ENCODE measurements at regions not wholly inside any gene's neighbourhood (a gene's known extent, or its start where the extent isn't known, plus 50 kb on each side); places are given as distances from the start of the nearest gene placed in this dataset.
"Not testable (repeated sequence)": the region's sequence is repeated elsewhere in the genome, so short reads cannot be mapped to it uniquely, and the experiment has no call there.

DNA sequence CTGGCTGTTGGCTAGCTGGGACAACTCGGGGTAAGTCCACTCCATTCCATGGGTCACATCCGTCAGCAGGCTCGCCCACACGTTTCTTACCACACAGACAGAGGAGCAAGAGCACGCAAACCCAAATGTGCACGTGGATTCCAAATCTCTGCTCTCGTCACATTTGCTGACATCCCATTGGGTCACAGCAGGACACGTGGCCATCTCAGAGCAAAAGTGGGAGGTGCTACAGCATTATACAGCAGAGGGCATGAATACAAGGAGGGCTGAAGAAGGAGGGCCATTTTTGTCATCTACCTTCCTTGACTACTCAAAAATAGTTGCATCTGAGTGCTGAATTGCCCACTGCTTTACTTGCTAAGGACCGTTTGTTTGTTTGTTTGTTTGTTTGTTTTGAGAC is 84.7 kb downstream of the RBBP6 start:
- no peak for DNase-seq (ENCODE audit: low spot score)
- in situ Hi-C loops (cut with HindIII; ENCODE audit: low sequenced_read_pairs) = no loop called here

DNA sequence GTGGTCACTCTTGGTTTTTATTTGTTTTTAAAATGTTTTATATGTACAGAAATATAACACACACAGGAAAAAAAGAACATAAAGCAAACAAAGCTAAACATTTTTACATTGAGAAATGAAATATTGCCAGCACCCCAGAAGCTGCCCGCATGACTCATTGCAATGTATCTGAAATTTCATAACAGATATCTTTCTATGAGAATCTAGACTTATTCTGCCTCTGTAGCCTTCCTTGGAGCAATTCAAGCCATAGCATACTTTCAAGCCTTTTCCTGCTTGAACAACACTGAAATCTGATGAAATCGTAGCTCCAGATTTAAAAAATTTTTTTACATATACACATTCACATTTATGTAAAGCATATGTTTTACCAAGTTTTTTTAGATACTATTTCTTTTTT is 86.9 kb downstream of the RBBP6 start:
- DNase-seq (ENCODE audit: low spot score) = no peak
- in situ Hi-C loops (cut with HindIII; ENCODE audit: low sequenced_read_pairs) = no loop called here

DNA sequence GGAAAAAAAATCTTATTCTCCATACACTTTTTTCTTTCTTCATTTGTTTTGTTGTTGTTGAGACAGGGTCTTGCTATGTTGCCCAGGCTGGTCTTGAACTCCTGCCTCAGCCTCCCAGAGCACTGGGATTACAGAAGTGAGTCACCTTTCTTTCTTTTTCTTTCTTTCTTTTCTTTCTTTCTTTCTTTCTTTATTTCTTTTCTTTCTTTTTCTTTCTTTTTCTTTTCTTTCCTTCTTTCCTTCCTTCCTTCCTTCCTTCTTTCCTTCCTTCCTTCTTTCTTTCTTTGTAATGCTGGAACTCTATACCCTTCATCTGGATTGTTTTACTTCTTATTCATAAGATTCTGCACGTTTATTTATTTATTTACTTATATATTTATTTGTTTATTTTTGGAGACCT is 94.5 kb upstream of the TNRC6A start:
- no peak for DNase-seq (ENCODE audit: low spot score)
- in situ Hi-C loops (cut with HindIII; ENCODE audit: low sequenced_read_pairs) = no loop called here

DNA sequence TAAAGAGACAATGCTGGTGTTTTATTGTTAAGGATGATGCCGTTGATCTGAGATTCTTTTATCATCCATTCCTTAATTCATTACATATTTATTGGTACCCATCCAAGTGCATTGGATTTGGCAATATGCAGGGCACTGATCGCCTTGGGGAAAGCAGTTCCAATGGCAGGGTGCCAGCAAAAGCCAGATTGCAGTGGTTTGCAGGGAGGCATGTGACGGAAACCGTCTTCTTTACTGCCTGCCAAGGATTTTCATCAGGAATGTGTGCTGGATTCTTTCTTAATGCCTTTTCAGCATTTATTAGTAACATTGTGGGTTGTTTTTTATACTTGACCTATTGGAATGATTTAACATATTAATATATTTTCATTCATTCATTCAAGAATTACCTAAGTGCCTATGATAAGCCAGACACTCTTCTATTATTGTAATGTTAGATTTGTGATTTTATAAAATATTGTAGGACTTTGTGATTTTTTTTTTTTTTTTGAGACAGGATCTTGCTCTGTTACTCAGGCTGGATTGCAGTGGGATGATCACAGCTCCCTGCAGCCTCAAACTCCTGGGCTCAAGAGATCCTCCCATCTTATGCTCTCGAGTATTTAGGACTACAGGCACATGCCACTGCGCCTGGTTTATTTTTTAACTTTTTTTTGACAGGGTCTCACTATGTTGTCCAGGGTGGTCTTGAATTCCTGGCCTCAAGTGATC is 93.4 kb upstream of the TNRC6A start:
- in situ Hi-C loops (cut with HindIII; ENCODE audit: low sequenced_read_pairs) = no loop called here
- peak; percentile 88 for DNase-seq (ENCODE audit: low spot score)

DNA sequence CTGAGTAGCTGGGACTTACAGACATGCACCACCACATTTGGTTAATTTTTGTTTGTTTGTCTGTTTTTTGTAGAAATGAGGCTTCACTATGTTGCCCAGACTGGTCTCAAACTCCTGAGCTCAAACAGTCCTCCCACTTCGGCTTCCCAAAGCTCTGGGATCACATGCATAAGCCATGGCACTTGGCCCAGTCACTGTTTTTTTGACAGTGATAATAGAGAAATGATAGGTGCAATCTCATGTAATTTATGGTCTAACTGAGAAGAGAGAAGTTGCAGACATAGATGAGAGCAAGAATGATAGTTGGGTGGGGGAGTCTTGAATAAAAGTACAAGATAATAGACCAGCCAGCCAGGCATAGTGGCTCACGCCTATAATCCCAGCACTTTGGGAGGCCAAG is 89.7 kb upstream of the TNRC6A start:
- in situ Hi-C loops (cut with HindIII; ENCODE audit: low sequenced_read_pairs) = no loop called here
- DNase-seq (ENCODE audit: low spot score) = no peak

DNA sequence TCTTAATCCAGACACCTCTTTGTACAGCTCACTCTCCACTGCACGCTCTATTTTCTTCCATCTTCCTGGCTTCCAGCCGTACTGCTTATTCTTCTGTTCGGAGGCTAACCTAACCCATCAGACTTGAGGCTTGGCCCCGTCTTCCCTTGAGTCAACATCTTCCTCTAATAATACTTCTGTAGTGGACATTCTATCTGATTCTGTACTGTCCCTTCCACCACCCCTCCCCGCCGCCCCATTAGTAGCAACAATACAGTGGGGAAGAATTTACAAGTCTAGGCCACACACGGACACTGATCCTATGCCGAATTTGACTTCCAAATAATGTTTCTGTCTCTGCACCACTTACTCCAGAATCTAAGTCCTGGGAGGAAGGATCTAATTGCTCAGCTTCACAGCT is 86.0 kb upstream of the TNRC6A start:
- in situ Hi-C loops (cut with HindIII; ENCODE audit: low sequenced_read_pairs) = no loop called here
- DNase-seq (ENCODE audit: low spot score) = no peak

DNA sequence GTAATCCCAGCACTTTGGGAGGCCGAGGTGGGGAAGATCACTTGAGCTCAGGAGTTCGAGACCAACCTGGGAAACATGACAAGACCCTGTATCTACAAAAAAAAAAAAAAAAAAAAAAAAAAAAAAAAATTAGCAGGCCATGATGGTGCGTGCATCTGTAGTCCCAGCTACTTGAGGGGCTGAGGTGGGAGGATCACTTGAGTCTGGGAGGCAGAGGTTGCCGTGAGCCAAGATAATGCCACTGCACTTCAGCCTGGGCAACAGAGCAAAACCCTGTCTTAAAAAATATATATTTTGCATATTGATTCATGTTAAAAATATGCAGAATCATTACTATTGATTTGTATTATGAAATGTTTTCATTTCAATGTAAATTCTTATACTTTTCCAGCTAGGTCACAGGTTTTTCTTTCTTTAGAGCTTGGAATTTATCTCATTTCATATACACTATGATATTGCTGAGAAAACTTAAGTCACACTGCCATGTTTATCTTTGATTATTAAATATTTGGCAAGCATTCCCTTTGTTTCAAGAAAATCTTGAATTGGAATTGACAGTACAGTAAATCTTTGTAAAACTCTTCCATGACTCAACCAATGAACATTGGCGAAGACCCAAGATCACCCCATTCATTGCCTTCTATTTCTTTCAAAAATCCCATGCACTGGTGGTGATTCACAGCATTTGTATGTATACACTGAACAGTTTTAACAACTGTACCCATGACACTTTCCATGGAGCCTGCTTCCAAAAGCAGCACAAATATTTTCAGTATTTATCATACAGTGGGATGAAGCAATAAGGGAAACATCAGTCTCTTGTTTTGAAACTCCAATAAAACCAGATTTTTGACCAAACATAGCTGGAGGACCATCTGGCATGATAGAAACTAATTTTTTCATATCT is 83.5 kb upstream of the TNRC6A start:
- in situ Hi-C loops (cut with HindIII; ENCODE audit: low sequenced_read_pairs) = no loop called here
- DNase-seq (ENCODE audit: low spot score) = no peak

DNA sequence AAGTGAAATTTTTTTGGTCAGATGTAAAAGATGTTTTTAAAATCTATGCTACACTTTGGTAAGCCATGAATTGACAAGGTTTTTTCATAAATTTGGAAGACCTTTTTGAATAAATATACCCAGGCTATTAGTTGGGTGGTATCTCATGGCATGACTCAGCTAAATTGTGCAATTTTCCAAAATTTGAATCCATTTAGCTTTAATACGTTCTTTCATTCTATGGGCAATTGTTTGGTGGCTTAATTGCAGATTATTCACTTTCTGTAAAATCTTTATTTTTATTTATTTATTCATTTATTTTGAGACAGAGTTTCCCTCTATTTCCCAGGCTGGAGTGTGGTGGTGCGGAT is 82.8 kb upstream of the TNRC6A start:
- in situ Hi-C loops (cut with HindIII; ENCODE audit: low sequenced_read_pairs) = no loop called here
- no peak for DNase-seq (ENCODE audit: low spot score)

DNA sequence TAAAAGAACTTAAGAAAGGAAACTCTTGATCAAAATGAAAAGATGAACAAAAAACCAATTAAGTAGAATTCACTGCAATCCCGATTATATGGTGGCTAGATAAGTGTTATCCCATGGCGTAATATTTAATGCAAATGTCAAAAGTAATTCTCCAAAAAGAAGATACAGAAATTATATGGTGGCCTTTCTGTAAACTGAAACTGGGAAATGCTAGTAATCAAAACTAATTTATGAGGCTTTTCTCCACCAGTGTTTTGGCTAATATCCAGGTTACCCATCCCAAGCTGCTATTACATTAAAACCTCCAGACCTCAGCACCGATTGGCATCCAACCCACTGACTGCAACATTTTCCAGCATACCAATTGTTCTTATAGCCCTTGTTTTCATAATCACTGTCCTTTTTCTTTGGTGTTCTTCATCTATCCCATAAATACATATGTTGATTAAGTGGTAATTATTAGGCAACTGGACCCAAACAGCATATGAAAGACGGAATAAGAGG is 77.2 kb upstream of the TNRC6A start:
- no peak for DNase-seq (ENCODE audit: low spot score)
- in situ Hi-C loops (cut with HindIII; ENCODE audit: low sequenced_read_pairs) = no loop called here

DNA sequence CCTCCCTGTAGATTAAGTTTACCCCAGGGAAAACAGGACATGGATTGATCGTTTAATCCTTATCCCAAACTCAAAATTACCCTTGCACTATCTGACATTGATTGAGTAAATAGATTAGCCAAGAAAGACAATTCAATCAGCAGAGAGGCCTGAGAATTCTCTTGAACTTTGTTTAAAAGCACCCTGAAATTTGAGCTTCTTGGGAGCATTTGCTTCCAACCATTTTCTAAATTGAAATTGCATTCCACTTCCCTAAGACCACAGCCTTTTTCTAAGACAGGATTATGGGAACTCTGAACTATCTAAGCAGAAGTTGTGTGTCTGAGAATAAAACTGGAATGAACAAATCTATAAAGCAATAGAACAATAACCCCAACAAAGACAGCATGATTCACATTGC is 76.6 kb upstream of the TNRC6A start:
- in situ Hi-C loops (cut with HindIII; ENCODE audit: low sequenced_read_pairs) = no loop called here
- no peak for DNase-seq (ENCODE audit: low spot score)

DNA sequence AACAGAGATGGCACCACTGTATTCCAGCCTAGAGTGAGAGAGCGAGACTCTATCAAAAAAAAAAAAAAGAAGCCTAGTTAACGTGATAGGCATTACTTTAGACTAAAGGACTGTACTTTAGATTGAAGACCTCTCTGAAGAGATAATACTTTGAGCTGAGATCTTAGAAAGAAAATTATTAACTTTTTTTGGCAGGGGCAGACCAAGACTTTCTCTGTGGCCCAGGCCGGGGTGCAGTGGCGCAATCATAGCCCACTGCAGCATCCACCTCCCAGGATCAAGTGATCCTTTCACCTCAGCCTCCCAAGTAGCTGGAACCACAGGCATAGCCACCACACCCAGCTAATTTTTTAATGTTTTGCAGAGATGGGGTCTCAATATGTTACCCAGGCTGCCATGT is 75.7 kb upstream of the TNRC6A start:
- DNase-seq (ENCODE audit: low spot score) = no peak
- in situ Hi-C loops (cut with HindIII; ENCODE audit: low sequenced_read_pairs) = no loop called here

DNA sequence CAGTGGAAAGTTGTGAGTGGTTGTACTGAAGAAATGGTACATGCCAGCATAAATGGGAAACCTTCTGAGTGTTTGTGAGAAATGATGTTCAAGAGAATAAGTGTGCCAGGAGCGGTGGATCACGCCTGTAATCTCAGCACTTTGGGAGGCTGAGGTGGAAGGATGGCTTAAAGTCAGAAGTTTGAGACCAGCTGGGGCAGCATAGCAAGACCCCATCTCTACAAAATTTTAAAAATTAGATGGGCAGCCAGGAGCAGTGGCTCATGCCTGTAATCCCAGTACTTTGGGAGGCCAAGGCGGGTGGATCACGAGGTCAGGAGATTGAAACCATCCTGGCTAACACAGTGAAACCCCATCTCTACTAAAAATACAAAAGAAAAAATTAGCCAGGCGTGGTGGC is 63.5 kb upstream of the TNRC6A start:
- in situ Hi-C loops (cut with HindIII; ENCODE audit: low sequenced_read_pairs); DNase-seq (ENCODE audit: low spot score): not testable (repeated sequence)

DNA sequence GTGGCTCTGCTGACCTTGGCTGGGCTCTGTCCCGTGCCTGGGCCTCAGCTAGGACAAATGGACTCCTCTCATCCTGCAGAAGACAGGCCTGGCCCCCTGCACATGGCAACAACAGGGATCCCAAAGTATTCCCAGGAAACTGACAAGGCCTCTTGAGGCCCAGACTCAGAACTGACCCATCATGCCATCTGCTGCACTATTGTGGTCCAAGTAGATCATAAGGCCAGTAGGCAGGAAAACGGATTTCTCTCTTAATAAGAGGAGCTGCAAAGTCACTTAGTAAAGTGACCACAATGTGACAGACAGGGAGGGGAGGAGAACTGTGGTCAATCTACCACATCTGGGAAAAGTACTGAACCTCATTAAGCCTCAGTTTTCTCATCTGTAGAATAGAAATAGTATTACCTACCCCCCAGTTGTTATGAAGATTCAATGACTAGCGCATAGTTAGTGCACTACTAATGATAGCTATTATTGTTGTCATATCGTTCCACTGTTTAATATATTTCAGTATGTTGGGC is 62.1 kb upstream of the TNRC6A start:
- in situ Hi-C loops (cut with HindIII; ENCODE audit: low sequenced_read_pairs) = no loop called here

DNA sequence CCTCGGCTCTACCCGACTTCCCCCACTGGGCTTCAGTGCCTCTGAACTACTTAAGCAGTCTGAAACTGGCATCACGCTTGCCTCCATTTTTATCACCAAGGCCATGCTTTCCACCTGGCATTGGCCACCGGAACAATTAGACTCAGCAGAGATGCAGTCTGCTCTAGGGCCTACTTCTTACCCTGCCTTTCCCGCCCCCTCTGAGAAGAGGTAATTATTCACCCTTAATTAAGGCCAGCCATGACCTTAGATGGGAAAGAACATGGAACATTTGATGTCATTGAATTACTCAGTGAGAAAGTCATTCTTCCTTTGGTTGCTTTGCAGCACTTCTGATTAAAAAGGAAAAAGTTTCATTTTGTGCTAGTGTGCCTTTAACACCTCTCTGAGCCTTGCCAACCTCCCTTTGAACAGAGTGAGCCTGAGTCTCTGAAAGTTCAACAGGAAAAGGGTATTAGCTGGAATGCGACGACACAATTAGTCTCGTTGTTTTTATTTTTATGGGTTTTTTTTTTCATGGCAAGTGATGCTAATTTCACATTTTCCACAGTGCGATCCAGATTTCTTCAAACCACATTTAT is 60.9 kb upstream of the TNRC6A start:
- in situ Hi-C loops (cut with HindIII; ENCODE audit: low sequenced_read_pairs) = no loop called here
- peak; percentile 80 for DNase-seq (ENCODE audit: low spot score)

More for the DNA sequence above, 62.1 kb upstream of the TNRC6A start:
- peak; percentile 87 for DNase-seq (ENCODE audit: low spot score)

DNA sequence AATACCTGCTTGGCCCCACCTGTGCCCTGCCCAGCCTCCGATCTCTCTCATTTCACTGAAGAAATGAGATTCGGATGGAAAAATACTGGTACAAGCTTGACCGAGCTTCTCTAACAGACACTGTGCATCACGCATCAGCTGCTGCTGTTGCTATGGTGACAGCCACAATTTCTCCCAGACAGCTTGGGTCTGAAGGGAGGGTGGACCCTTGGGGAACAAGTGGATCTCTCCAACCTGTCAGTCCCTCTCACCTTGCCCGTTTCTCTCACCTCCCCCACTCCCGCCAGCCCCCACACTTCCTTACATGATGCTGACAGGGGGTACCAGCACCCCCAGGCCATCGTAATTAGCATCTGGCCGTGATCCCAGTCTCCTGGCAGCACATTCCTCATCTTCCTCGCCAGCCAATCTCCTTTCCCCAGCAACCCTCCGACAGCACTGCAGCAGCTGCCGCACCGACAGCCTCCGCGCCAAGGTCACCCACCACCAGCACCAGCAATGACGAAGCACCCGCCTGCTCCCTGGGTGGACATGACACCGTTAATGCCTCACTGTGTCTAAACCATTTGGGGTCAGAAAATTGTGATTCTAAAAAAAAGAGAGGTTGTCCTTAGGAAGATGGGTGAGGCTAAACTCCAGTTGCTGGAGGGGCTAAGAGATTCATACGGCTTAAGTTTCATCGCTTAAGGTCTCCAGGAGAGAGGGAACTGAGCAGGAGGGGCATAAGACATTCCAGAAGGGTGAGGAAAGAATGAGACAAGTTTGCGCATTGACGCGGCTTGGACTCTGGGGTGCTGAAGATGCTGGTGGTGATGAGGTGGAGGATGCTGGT is 58.6 kb upstream of the TNRC6A start:
- DNase-seq (ENCODE audit: low spot score) = peak; percentile 100

DNA sequence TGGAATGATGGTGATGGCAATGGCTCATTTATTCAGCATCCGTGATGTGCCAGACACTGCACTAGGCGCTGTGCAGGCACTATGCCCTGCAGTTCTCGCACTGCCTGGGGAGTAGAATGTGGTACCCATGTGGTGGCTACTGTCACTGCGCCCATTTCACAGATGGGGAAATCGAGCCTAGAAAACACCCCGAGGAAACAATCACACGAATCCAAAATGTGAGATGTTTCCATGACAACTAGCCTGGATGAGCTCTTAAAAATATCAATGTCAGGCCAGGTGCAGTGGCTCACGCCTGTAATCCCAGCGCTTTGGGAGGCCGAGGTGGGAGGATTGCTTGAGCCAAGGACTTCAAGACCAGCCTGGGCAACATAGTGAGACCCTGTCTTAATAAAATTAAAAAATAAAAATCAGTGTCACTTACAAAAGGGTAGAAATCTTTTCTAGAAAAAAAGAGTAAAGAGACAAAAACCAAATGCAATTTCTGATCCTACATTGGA is 57.9 kb upstream of the TNRC6A start:
- in situ Hi-C loops (cut with HindIII; ENCODE audit: low sequenced_read_pairs) = no loop called here
- no peak for DNase-seq (ENCODE audit: low spot score)

More for the DNA sequence above, 58.6 kb upstream of the TNRC6A start:
- in situ Hi-C loops (cut with HindIII; ENCODE audit: low sequenced_read_pairs) = no loop called here

DNA sequence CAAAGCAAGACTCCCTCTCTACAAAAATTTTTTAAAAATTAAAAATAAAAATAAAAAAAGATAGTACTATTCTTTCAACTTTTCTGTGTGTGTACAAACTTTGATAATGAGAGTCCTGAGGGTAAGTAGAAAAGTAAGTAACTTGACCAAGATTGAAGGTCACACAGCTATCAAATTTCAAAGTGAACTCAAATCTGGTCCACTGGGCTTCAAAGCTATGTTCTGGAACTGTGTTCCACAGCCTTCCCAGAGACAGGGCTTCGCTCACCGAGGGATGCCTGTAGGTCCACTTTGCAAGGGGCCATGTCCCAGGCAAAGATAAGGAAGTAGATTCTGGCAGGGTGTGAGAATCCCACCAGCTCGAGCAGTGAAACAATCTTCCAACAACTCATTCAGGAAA is 56.3 kb upstream of the TNRC6A start:
- in situ Hi-C loops (cut with HindIII; ENCODE audit: low sequenced_read_pairs) = no loop called here
- no peak for DNase-seq (ENCODE audit: low spot score)

DNA sequence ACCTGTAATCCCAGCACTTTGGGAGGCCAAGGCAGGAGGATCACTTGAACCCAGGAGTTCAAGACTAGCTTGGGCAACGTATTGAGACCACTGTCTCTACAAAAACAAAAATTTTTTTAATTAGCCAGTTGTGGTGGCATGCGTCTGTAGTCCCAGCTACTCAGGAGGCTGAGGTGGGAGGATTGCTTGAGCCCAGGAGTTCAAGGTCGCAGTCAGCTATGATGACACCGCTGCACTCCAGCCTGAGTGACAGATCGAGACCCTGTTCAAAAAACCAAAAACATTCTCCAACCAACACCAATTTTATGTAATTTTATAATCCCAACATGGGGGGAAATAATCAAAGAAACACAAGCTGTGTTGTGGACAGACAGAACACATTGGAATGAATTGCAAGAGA is 54.6 kb upstream of the TNRC6A start:
- no peak for DNase-seq (ENCODE audit: low spot score)
- in situ Hi-C loops (cut with HindIII; ENCODE audit: low sequenced_read_pairs) = no loop called here

DNA sequence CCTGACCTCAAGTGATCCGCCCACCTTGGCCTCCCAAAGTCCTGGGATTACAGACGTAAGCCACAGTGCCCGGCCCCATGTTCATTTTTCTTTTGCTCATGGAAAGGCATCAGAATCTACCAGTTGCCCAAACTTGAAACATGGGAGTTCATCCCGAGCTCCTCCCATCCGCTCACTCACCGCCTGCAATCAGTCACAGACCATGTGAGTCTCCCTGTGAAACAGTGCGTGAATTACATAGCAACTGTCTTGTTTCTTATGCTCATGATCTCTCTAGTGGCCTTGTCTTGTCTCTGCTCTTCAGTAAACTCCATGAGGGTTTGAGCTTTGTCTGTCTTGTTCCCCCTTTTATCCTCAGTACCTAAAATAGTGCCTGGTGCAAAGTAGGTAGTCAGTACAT is 52.1 kb upstream of the TNRC6A start:
- DNase-seq (ENCODE audit: low spot score) = no peak
- in situ Hi-C loops (cut with HindIII; ENCODE audit: low sequenced_read_pairs) = no loop called here
